ENCODE measurements at regions not wholly inside any gene's neighbourhood (a gene's known extent, or its start where the extent isn't known, plus 50 kb on each side); places are given as distances from the start of the nearest gene placed in this dataset.

DNA sequence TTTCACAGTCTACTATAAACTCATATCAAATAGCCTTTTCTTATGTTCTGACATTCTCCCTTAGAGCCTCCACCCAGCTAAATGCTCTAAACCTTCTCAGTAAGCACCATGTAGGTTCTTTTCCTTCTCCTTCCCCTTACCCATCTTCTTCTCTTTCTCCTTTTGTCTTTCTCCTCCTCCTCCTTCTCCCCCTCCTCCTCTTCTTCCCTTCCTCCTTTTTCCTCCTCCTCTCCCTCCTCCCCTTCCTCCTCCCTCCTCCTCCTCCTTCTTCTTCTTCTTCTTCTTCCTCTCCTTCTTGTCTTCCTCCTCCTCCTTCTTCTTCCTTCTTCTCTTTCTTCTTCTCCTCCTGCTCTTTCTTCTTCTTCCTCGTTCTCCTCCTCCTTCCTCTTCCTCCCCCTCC, 85.2 kb upstream of the KCNAB1 start:
- TF ChIP-seq, protein P1, sequence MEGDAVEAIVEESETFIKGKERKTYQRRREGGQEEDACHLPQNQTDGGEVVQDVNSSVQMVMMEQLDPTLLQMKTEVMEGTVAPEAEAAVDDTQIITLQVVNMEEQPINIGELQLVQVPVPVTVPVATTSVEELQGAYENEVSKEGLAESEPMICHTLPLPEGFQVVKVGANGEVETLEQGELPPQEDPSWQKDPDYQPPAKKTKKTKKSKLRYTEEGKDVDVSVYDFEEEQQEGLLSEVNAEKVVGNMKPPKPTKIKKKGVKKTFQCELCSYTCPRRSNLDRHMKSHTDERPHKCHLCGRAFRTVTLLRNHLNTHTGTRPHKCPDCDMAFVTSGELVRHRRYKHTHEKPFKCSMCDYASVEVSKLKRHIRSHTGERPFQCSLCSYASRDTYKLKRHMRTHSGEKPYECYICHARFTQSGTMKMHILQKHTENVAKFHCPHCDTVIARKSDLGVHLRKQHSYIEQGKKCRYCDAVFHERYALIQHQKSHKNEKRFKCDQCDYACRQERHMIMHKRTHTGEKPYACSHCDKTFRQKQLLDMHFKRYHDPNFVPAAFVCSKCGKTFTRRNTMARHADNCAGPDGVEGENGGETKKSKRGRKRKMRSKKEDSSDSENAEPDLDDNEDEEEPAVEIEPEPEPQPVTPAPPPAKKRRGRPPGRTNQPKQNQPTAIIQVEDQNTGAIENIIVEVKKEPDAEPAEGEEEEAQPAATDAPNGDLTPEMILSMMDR (conservative IDR thresholded peaks at IDR 0.05), result no peak
- TF ChIP-seq ZFX (IDR thresholded peaks at IDR 0.05), result no peak

Data from C4-2B (cell line).